GM18505 (cell line): ENCODE measurements at regions not wholly inside any gene's neighbourhood (a gene's known extent, or its start where the extent isn't known, plus 50 kb on each side); places are given as distances from the start of the nearest gene placed in this dataset.
"Not testable (repeated sequence)": the region's sequence is repeated elsewhere in the genome, so short reads cannot be mapped to it uniquely, and the experiment has no call there.

Experiments
- ATAC-seq: cut with Tn5 transposase; IDR thresholded peaks from one replicate; pipeline ENCODE4 v1.9.1; 2021; ENCODE audit not compliant: unreplicated experiment
- POLR2A ChIP-seq: IDR thresholded peaks from 4 replicates; pipeline ENCODE4 v1.6.1; 2011; ENCODE audit warnings: borderline replicate concordance; ENCODE audit not compliant: insufficient read depth, insufficient read length; ENCODE audit errors: extremely low read depth

DNA sequence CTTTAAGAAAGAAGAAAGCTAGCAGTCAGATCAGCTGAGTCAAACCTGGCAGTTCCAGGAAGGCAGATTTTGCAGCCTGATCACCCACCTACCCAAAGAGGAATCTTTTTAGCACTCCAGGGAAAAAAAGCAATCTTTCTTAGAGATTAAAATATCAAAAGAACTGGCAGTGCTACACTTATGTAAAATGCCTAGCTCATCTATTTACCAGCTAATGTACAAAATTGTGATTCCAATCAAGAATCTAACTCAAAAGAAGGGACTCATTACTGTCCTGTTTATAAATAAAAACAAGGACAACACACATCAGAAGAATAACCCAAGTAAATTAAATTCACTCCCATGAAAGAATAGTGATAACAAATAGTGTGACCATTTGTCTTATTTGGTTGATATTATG is 222.4 kb upstream of the ERCC4 start:
- TF ChIP-seq POLR2A, result no peak
- no peak for ATAC-seq

DNA sequence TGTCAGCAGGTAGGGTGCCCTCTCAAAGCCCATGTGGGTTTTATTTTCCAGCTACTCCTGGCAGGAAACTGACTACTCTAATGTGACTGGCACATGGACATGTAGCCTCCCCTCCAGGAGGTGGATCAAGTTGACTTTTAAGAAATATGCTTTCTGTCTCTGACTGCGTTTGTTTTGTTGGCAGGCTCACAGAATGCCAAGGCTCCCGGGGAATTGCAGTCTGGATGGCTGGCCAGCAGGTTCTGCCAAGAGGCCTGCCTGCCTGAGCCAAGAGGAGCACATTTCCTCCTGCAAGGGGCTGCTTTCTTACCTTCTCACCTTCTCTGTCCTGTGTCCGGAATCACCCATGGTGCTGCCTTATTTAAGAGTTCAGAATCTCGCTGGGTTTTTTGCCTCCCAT is 217.3 kb upstream of the ERCC4 start:
- no peak for TF ChIP-seq POLR2A
- no peak for ATAC-seq

DNA sequence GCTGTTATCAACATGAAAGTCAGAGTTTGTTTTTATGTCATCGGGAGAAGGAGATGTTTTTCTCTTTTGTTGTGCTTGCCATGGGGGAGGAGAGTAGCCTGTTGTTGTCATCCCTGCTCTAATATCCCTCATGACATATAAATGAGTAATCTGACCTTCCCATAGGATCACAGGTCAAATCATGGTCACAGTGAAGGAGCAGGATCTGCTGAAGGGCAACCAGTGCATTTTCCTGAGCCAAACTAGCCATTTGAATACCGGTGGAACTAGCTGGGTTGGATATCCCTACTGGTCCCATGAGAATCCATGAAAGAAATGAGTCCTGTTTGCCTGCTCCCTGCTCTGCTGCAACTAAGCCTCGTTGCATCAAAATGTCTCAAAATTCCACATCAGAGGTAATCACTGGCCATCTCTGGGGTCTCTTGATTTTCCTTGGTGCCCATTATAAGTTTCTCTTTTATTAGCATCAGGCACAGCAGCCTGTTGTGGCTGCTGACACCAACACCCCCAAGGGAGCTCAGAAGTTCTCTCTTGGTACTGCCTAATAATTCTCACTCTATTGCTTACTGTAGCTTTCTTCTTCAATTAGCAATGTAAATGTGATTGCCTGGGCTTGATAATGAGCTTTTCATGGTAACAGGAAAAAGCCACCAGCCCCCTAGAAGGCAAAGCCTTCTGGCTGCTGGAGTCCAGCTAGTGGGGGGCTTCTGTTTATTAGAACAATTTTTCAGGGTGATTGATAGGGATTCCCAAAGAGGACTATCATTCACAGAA is 211.4 kb upstream of the ERCC4 start:
- no peak for ATAC-seq
- no peak for TF ChIP-seq POLR2A

GRCh38 chr16:13718748-13719147 is 201.2 kb upstream of the ERCC4 start:
- no peak for ATAC-seq
- no peak for TF ChIP-seq POLR2A

- no peak for ATAC-seq
These were observed 192.0 kb upstream of the ERCC4 start for GRCh38 chr16:13727943-13728342.

DNA sequence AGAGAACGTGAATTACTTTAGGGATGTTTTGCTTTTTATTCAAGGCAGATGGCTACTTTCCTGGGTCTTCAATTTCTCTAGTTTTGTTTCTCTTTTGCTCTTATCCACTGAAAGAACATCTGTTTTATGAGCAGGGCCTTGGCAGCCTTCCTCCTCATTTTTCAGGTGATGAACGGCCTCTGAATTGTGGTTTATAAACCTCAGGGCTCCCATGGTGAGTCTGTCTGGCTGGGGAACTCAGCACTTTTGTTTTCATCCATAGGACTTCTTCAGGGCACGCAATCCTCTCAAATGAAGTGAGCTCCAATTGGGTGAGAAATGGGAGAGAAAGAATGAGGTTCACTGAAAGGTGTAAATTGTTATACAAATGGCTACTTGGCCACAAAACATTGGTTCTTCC is 186.4 kb upstream of the ERCC4 start:
- no peak for ATAC-seq
- no peak for TF ChIP-seq POLR2A

More at GRCh38 chr16:13727943-13728342, 192.0 kb upstream of the ERCC4 start:
- no peak for TF ChIP-seq POLR2A

DNA sequence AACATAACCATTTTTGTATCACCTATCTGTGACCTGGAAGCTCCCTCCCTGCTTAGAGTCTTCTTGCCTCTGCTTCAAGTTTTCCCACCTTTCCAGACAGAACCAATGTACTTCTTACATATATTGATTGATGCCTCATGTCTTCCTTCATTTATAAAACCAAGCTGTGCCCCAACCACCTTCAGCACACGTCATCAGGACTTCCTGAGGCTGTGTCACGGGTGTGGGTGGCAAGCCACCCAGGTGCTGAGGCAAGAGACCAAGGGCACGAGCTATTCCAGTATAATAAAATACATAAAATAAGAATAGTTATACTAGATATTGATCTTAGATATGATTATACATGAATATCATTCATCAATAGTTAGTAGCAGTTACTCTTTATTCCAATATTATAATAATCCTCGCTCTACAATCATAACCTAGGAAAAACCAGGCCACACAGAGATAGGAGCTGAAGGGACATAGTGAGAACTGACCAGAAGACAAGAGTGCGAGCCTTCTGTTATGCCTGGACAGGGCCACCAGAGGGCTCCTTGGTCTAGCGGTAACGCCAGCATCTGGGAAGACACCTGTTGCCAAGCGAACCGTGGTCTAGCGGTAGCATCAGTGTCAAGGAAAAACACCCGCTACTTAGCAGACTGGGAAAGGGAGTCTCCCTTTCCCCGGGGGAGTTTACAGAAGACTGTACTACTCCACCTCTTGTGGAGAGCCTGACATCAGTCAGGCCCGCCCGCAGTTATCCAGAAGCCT is 180.2 kb upstream of the ERCC4 start:
- not testable (repeated sequence) for ATAC-seq

DNA sequence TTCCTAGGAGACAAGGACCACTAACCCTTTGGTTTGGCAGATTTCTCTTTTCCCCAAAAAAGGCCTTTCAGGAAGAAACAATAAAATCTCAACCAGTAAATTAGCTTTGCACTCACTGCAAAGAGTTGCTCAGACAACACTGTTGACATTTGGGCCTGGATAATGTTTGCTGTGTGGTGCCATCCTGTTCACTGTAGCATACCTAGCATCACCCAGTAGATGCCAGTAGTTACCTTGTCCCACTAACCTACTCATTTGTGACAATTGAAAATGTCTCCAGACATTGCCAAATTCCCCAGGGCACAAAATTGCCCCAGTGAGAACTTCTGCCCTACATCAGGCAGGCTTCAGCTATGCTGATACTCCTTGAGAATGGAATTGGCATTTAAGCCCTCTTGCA is 177.0 kb upstream of the ERCC4 start:
- TF ChIP-seq POLR2A, result no peak
- no peak for ATAC-seq

GRCh38 chr16:13743571-13743970 is 176.4 kb upstream of the ERCC4 start:
- no peak for TF ChIP-seq POLR2A
- no peak for ATAC-seq

DNA sequence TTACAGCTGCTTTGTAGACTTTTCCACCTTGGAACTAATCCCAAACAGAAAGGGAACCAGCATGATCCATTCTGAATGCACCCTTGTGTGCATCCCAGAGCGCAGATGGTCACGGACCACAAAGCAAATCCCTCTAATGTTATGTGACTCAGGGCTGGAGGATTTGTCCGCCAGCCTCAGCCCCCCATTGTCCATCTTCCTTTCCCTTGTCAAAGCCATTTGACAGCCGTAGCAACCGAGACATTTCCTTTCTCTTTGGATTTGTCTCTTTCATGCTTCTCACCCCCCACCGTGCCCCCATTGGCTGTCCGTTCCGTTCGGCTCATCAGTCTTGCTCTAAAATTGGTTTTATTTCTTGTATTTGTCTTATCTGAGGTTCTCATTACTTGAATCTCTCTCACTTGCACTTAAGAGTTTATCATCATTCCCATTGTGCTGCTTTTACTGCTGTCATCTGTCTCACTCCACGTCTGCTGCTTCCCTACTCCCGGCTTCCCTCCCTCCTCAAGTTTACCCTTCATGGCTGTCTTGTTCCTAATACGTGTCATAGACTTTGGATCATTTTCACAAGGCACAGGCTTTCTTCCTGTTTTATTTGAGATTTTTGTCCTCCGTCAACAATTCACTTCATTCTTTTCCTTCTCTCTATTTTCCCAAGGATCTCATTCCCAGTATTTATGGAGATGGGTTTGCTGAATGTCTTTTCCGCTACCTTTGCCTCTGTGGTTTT is 163.4 kb upstream of the ERCC4 start:
- TF ChIP-seq POLR2A, result no peak
- no peak for ATAC-seq

GRCh38 chr16:13766334-13766733 is 153.6 kb upstream of the ERCC4 start:
- no peak for ATAC-seq
- TF ChIP-seq POLR2A, result no peak

DNA sequence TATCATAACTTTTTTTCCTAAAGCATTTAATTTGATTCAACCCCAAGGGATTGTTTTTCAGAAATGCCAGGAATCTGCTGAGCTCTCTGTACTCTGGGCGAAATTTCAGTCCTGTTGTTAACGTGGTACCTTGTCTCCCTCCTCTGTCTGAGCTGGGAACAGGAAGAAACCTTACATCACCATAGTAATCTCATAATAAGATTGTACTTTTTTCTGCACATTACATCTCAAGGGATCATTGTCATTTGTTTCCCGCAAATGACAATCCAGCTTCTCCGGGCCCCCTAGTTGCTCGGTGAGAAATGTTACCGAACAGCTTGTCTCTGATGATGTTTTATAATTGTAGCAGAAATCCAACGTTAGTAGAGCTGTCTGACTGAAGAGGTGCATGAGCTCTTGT is 152.7 kb upstream of the ERCC4 start:
- ATAC-seq, result no peak
- no peak for TF ChIP-seq POLR2A

- ATAC-seq, result no peak
These were observed 151.5 kb upstream of the ERCC4 start for GRCh38 chr16:13768471-13768870.

GRCh38 chr16:13770436-13770835 is 149.5 kb upstream of the ERCC4 start:
- ATAC-seq, result no peak
- no peak for TF ChIP-seq POLR2A

More at GRCh38 chr16:13768471-13768870, 151.5 kb upstream of the ERCC4 start:
- TF ChIP-seq POLR2A, result no peak
